Gastrocnemius medialis (tissue), 4 donors: ENCODE measurements at regions not wholly inside any gene's neighbourhood (a gene's known extent, or its start where the extent isn't known, plus 50 kb on each side); places are given as distances from the start of the nearest gene placed in this dataset.

Source experiments
- ATAC-seq, 2 donors: fragments of 150-250 bp; one replicate each; pipeline ENCODE4 v1.9.1; 2016
- DNase-seq, 2 donors: peaks; one replicate each; pipeline ENCODE4 v3.0.0-alpha.2; 2019
- H3K27ac ChIP-seq, 4 donors: fragments of 200-600 bp; sonication (generic); 1 replicate in 1 of 4; 2 replicates in 3 of 4; pipeline ENCODE4 v1.5.1; 2016 to 2018; ENCODE audit warnings: mild to moderate bottlenecking in 2 of 4, moderate library complexity in 1 of 4
- H3K27me3 ChIP-seq, 3 donors: fragments of 200-600 bp; sonication (generic) in 2 of 3; 1 replicate in 1 of 3; 2 replicates in 2 of 3; pipeline versions ENCODE4 v1.5.1 to v1.6.0; 2016 to 2019; ENCODE audit warnings: mild to moderate bottlenecking in 1 of 3, moderate library complexity in 1 of 3
- H3K36me3 ChIP-seq, 2 donors: fragments of 200-600 bp; sonication (generic) in 1 of 2; one replicate each; pipeline ENCODE4 v1.5.1; 2017 to 2018
- H3K4me1 ChIP-seq, 2 donors: fragments of 200-600 bp; sonication (generic) in 1 of 2; one replicate each; pipeline ENCODE4 v1.5.1; 2016 to 2017; ENCODE audit warnings: mild to moderate bottlenecking in 2 of 2
- H3K4me3 ChIP-seq, 4 donors: fragments of 200-600 bp; sonication (generic) in 3 of 4; 1 replicate in 1 of 4; 2 replicates in 3 of 4; pipeline ENCODE4 v1.5.1; 2016 to 2019; ENCODE audit warnings: mild to moderate bottlenecking in 2 of 4
- H3K9me3 ChIP-seq, 3 donors: fragments of 200-600 bp; sonication (generic) in 2 of 3; 1 replicate in 1 of 3; 2 replicates in 2 of 3; pipeline ENCODE4 v1.5.1; 2016 to 2019
- POLR2A ChIP-seq, 2 donors: fragments of 450-650 bp; IDR thresholded peaks; one replicate each; pipeline ENCODE4 v1.6.1; 2017; ENCODE audit warnings: antibody characterized with exemption in 2 of 2, mild to moderate bottlenecking in 2 of 2, moderate library complexity in 2 of 2
- in situ Hi-C, 4 donors: fragments of 200-750 bp; cut with MboI; loops; one replicate each; pipeline versions ENCODE4 v1.15.0 to v1.8.0; 2017; ENCODE audit warnings: low sequenced_read_pairs in 4 of 4
- intact Hi-C: fragments of 100-400 bp; cut with DNase I; formaldehyde crosslinking; loops from one replicate; pipeline ENCODE4 v1.15.1; 2023; ENCODE audit warnings: low total_unique reads
- TF ChIP-seq, protein P1 (sequence below), 5 experiments: fragments of 450-650 bp in 3 of 5; fragments of 200-600 bp in 2 of 5; sonication (generic) in 2 of 5; IDR thresholded peaks in 4 of 5; conservative IDR thresholded peaks in 1 of 5; 1 replicate in 4 of 5; 2 replicates in 1 of 5; pipeline ENCODE4 v1.5.1; 2016 to 2019; ENCODE audit warnings: antibody characterized with exemption in 5 of 5, mild to moderate bottlenecking in 3 of 5, moderate library complexity in 3 of 5

DNA sequence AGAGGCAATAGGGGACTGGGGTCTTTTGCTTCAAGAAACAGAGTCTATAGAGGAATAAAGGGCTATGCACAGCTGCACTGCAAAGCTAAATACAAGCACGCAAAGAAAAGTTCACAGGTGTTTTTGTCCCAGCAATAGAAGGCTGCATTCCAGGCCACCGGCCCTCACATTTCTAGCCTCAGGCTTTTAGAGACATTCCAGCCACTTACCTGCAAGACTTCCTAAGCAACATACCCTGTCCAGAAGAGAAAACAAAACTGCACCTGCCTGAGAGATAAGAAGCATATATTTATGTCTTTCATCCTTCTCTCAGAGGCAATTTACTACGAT lies 220.5 kb downstream of the OPA1 start:
- Histone ChIP-seq H3K9me3 (no peaks in the 10 kb centered on the region), H3K4me3 (no peak overlapping the region), H3K27ac (no peak overlapping the region), H3K36me3 (no peaks in the 10 kb centered on the region), H3K4me1 (peaks cover 5 to 15% of the 10 kb centered on the region in 2 donors), H3K27me3 (no peaks in the 10 kb centered on the region)
- ATAC-seq (no peak), DNase-seq (no peak)
- intact Hi-C loops (no loop called here), in situ Hi-C loops (no loop called here)
- no peak for TF ChIP-seq POLR2A (IDR thresholded peaks at IDR 0.05)
- TF ChIP-seq, protein P1, sequence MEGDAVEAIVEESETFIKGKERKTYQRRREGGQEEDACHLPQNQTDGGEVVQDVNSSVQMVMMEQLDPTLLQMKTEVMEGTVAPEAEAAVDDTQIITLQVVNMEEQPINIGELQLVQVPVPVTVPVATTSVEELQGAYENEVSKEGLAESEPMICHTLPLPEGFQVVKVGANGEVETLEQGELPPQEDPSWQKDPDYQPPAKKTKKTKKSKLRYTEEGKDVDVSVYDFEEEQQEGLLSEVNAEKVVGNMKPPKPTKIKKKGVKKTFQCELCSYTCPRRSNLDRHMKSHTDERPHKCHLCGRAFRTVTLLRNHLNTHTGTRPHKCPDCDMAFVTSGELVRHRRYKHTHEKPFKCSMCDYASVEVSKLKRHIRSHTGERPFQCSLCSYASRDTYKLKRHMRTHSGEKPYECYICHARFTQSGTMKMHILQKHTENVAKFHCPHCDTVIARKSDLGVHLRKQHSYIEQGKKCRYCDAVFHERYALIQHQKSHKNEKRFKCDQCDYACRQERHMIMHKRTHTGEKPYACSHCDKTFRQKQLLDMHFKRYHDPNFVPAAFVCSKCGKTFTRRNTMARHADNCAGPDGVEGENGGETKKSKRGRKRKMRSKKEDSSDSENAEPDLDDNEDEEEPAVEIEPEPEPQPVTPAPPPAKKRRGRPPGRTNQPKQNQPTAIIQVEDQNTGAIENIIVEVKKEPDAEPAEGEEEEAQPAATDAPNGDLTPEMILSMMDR (IDR thresholded peaks at IDR 0.05 in 4 of 5, conservative IDR thresholded peaks at IDR 0.05 in 1 of 5), result no peak

GRCh38 chr3:193814166-193814892 lies 221.3 kb downstream of the OPA1 start:
- DNase-seq, result no peak
- H3K27ac ChIP-seq, result no peak overlapping the region
- no peak for ATAC-seq
- no peaks in the 10 kb centered on the region for H3K36me3 ChIP-seq
- in situ Hi-C loops (no loop called here), intact Hi-C loops (no loop called here)
- H3K27me3 ChIP-seq, result no peaks in the 10 kb centered on the region
- TF ChIP-seq, protein P1 (IDR thresholded peaks at IDR 0.05 in 4 of 5, conservative IDR thresholded peaks at IDR 0.05 in 1 of 5), result no peak
- TF ChIP-seq POLR2A (IDR thresholded peaks at IDR 0.05), result no peak
- no peak overlapping the region for H3K4me3 ChIP-seq
- peaks cover 5 to 15% of the 10 kb centered on the region in 2 donors for H3K4me1 ChIP-seq
- no peaks in the 10 kb centered on the region for H3K9me3 ChIP-seq

DNA sequence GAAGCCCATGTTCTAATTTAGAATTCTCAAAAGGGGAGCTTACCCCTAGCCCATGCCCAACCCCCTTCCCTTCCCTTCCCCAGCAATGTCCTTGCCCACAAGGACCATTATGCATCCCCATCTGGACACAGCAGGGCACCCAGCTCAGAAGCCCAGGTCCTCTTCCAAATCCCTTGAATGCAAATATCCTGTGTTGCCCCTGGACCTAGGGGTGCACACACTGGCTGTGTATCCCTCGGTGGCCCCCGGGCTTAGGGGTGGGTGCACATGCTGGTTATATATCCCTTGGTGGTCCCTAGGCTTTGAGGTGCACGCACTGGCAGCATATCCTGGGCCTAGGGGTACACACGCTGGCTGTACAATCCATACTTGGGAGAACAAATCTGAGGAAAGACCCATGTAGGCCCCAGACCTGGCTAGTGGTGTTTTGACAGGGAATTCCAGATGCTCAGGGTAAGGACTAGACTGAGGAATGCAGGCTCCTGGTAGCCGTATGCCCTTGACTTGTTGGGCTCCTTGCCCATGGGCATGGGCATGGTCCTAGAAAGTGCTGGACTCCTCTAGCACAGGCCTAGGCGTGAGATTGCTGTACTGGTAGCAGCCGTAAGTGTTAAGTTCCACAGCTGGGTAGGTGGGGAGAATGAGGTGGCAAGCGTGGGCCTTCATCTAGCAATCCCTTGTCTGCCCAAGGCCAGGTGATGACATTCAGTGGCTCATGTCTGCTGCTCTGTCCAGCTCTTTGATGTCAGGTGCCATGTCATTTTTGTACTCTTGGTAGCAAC lies 222.4 kb downstream of the OPA1 start:
- DNase-seq, result no peak
- no peaks in the 10 kb centered on the region for H3K27me3 ChIP-seq
- ATAC-seq, result no peak
- intact Hi-C loops (no loop called here), in situ Hi-C loops (no loop called here)
- no peaks in the 10 kb centered on the region for H3K9me3 ChIP-seq
- no peak for TF ChIP-seq POLR2A (IDR thresholded peaks at IDR 0.05)
- TF ChIP-seq, protein P1 (IDR thresholded peaks at IDR 0.05 in 4 of 5, conservative IDR thresholded peaks at IDR 0.05 in 1 of 5), result no peak
- no peak overlapping the region for H3K4me3 ChIP-seq
- peaks cover 5 to 15% of the 10 kb centered on the region in 2 donors for H3K4me1 ChIP-seq
- H3K27ac ChIP-seq, result no peak overlapping the region
- H3K36me3 ChIP-seq, result no peaks in the 10 kb centered on the region

- Histone ChIP-seq H3K27ac (no peak overlapping the region), H3K9me3 (no peaks in the 10 kb centered on the region), H3K36me3 (no peaks in the 10 kb centered on the region), H3K4me1 (peaks cover 5 to 15% of the 10 kb centered on the region in 2 donors), H3K4me3 (no peak overlapping the region), H3K27me3 (no peaks in the 10 kb centered on the region)
- no peak for TF ChIP-seq POLR2A (IDR thresholded peaks at IDR 0.05)
- TF ChIP-seq, protein P1 (IDR thresholded peaks at IDR 0.05 in 4 of 5, conservative IDR thresholded peaks at IDR 0.05 in 1 of 5), result no peak
- DNase-seq (no peak), ATAC-seq (no peak)
- intact Hi-C loops, result no loop called here
- in situ Hi-C loops, result no loop called here
Measured at GRCh38 chr3:193816028-193816395, 223.0 kb downstream of the OPA1 start.
